ENCODE measurements at regions not wholly inside any gene's neighbourhood (a gene's known extent, or its start where the extent isn't known, plus 50 kb on each side); places are given as distances from the start of the nearest gene placed in this dataset.

DNA sequence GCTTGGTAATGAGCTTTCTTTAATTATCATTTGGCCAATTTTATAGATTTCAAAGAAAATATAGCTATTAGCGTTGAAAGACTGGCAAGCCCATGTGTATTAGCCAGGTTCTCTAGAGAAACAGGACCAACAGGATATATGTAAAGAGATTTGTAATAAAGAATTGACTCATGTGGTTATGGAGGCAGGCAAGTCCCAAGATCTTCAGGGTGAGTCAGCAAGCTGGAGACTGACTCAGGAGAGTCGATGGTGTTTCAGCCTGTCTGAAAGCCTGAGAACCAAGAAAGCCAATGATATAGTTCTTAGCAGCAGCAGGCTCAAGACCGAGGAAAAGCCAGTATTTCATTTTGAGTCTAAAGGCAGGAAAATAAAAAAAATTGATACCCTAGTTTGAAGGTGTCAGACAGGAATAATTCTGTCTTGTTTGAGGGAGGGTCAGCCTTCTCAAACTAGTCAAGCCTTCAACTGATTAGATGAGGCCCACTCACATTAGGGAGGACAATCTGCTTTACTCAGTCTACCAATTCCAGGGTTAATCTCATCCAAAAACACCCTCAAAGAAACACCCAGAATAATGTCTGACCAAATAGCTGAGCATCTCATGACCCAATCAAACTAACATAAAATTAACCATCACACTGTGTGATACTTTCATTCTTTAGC is 78.3 kb upstream of the CRIM1 start:
- TF ChIP-seq, protein P1, sequence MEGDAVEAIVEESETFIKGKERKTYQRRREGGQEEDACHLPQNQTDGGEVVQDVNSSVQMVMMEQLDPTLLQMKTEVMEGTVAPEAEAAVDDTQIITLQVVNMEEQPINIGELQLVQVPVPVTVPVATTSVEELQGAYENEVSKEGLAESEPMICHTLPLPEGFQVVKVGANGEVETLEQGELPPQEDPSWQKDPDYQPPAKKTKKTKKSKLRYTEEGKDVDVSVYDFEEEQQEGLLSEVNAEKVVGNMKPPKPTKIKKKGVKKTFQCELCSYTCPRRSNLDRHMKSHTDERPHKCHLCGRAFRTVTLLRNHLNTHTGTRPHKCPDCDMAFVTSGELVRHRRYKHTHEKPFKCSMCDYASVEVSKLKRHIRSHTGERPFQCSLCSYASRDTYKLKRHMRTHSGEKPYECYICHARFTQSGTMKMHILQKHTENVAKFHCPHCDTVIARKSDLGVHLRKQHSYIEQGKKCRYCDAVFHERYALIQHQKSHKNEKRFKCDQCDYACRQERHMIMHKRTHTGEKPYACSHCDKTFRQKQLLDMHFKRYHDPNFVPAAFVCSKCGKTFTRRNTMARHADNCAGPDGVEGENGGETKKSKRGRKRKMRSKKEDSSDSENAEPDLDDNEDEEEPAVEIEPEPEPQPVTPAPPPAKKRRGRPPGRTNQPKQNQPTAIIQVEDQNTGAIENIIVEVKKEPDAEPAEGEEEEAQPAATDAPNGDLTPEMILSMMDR (IDR thresholded peaks at IDR 0.05; ENCODE audit: low read depth, low read length, missing input control): no peak
- TF ChIP-seq NR2F2 (IDR thresholded peaks at IDR 0.05) (no peak), RAD21 (IDR thresholded peaks at IDR 0.05) (no peak), SP1 (IDR thresholded peaks at IDR 0.05) (no peak), TAF1 (conservative IDR thresholded peaks at IDR 0.05) (no peak), JUND (IDR thresholded peaks at IDR 0.05) (no peak), HNF4G (IDR thresholded peaks at IDR 0.05) (no peak)
